ENCODE measurements at regions not wholly inside any gene's neighbourhood (a gene's known extent, or its start where the extent isn't known, plus 50 kb on each side); places are given as distances from the start of the nearest gene placed in this dataset.
"Not testable (repeated sequence)": the region's sequence is repeated elsewhere in the genome, so short reads cannot be mapped to it uniquely, and the experiment has no call there.

- Histone ChIP-seq H3K4me2 (ENCODE audit: low read length) (no peak overlapping the region), H3K4ac (ENCODE audit: low read depth, low read length) (no peak overlapping the region), H3K4me1 (ENCODE audit: control insufficient read depth in 1 of 2, insufficient read depth in 2 of 2, low read length in 2 of 2) (no peaks in the 10 kb centered on the region), H3K18ac (ENCODE audit: low read length) (no peak overlapping the region), H3K14ac (ENCODE audit: low read length) (no peak overlapping the region), H3K9ac (ENCODE audit: low read length) (no peak overlapping the region), H3K79me1 (ENCODE audit: low read length) (no peaks in the 10 kb centered on the region), H3K23ac (ENCODE audit: low read length) (no peak overlapping the region), H2BK120ac (ENCODE audit: insufficient read depth, low read length, poor library complexity) (no peak overlapping the region), H3K27me3 (ENCODE audit: insufficient read depth, low read length) (no peaks in the 10 kb centered on the region), H3K27ac (ENCODE audit: low read depth, low read length) (no peak overlapping the region), H3K79me2 (ENCODE audit: control insufficient read depth, insufficient read depth, low read length, poor library complexity) (no peaks in the 10 kb centered on the region), H4K91ac (ENCODE audit: low read depth, low read length) (no peak overlapping the region), H2BK5ac (ENCODE audit: low read depth, low read length, poor library complexity) (no peak overlapping the region), H3K9me3 (ENCODE audit: insufficient read depth, low read depth, low read length) (no peaks in the 10 kb centered on the region), H4K12ac (ENCODE audit: low read depth, low read length) (no peak overlapping the region), H2AK5ac (ENCODE audit: low read length) (no peak overlapping the region), H2AFZ (ENCODE audit: insufficient read depth, low read length, poor library complexity) (no peak overlapping the region), H3K36me3 (ENCODE audit: control insufficient read depth in 1 of 2, insufficient read depth in 2 of 2, low read length in 2 of 2) (no peaks in the 10 kb centered on the region), H4K8ac (ENCODE audit: low read depth, low read length) (no peak overlapping the region), H3K4me3 (ENCODE audit: low read depth, low read length) (no peak overlapping the region), H2BK12ac (ENCODE audit: low read length) (no peak overlapping the region)
- no CpG with 5 or more reads among the region's 3 CpGs for WGBS (ENCODE audit: extremely low coverage, insufficient coverage, insufficient read length)
- no peak for DNase-seq
These were observed 177.3 kb upstream of the SLIT2 start for GRCh38 chr4:20074450-20074849.

- Histone ChIP-seq H2BK5ac (ENCODE audit: low read depth, low read length, poor library complexity) (no peak overlapping the region), H2AK5ac (ENCODE audit: low read length) (no peak overlapping the region), H3K4ac (ENCODE audit: low read depth, low read length) (no peak overlapping the region), H3K4me1 (ENCODE audit: control insufficient read depth in 1 of 2, insufficient read depth in 2 of 2, low read length in 2 of 2) (no peaks in the 10 kb centered on the region), H2BK12ac (ENCODE audit: low read length) (no peak overlapping the region), H3K36me3 (ENCODE audit: control insufficient read depth in 1 of 2, insufficient read depth in 2 of 2, low read length in 2 of 2) (no peaks in the 10 kb centered on the region), H3K27me3 (ENCODE audit: insufficient read depth, low read length) (no peaks in the 10 kb centered on the region), H3K23ac (ENCODE audit: low read length) (no peak overlapping the region), H3K9me3 (ENCODE audit: insufficient read depth, low read depth, low read length) (no peaks in the 10 kb centered on the region), H3K4me3 (ENCODE audit: low read depth, low read length) (no peak overlapping the region), H4K8ac (ENCODE audit: low read depth, low read length) (no peak overlapping the region), H3K27ac (ENCODE audit: low read depth, low read length) (no peak overlapping the region), H4K91ac (ENCODE audit: low read depth, low read length) (no peak overlapping the region), H3K79me2 (ENCODE audit: control insufficient read depth, insufficient read depth, low read length, poor library complexity) (no peaks in the 10 kb centered on the region), H3K79me1 (ENCODE audit: low read length) (no peaks in the 10 kb centered on the region), H2AFZ (ENCODE audit: insufficient read depth, low read length, poor library complexity) (no peak overlapping the region), H3K14ac (ENCODE audit: low read length) (no peak overlapping the region), H3K9ac (ENCODE audit: low read length) (no peak overlapping the region), H2BK120ac (ENCODE audit: insufficient read depth, low read length, poor library complexity) (no peak overlapping the region), H3K4me2 (ENCODE audit: low read length) (no peak overlapping the region), H4K12ac (ENCODE audit: low read depth, low read length) (no peak overlapping the region), H3K18ac (ENCODE audit: low read length) (no peak overlapping the region)
- no CpG with 5 or more reads among the region's 1 CpG for WGBS (ENCODE audit: extremely low coverage, insufficient coverage, insufficient read length)
- no peak for DNase-seq
These were observed 185.8 kb upstream of the SLIT2 start for GRCh38 chr4:20065952-20066351.

GRCh38 chr4:20062857-20063256, 188.8 kb upstream of the SLIT2 start:
- H4K12ac ChIP-seq (ENCODE audit: low read depth, low read length); H3K14ac ChIP-seq (ENCODE audit: low read length); H3K79me1 ChIP-seq (ENCODE audit: low read length); H3K4me1 ChIP-seq (ENCODE audit: control insufficient read depth in 1 of 2, insufficient read depth in 2 of 2, low read length in 2 of 2); H3K4me3 ChIP-seq (ENCODE audit: low read depth, low read length); H3K36me3 ChIP-seq (ENCODE audit: control insufficient read depth in 1 of 2, insufficient read depth in 2 of 2, low read length in 2 of 2); H2AK5ac ChIP-seq (ENCODE audit: low read length); H3K27me3 ChIP-seq (ENCODE audit: insufficient read depth, low read length); H3K27ac ChIP-seq (ENCODE audit: low read depth, low read length); H2BK120ac ChIP-seq (ENCODE audit: insufficient read depth, low read length, poor library complexity); H4K91ac ChIP-seq (ENCODE audit: low read depth, low read length); H4K8ac ChIP-seq (ENCODE audit: low read depth, low read length); H3K4me2 ChIP-seq (ENCODE audit: low read length); H3K4ac ChIP-seq (ENCODE audit: low read depth, low read length); H2AFZ ChIP-seq (ENCODE audit: insufficient read depth, low read length, poor library complexity); H3K18ac ChIP-seq (ENCODE audit: low read length); H2BK12ac ChIP-seq (ENCODE audit: low read length); H3K9ac ChIP-seq (ENCODE audit: low read length); H3K79me2 ChIP-seq (ENCODE audit: control insufficient read depth, insufficient read depth, low read length, poor library complexity); DNase-seq; H3K23ac ChIP-seq (ENCODE audit: low read length); H2BK5ac ChIP-seq (ENCODE audit: low read depth, low read length, poor library complexity); H3K9me3 ChIP-seq (ENCODE audit: insufficient read depth, low read depth, low read length): not testable (repeated sequence)
- no CpG with 5 or more reads among the region's 5 CpGs for WGBS (ENCODE audit: extremely low coverage, insufficient coverage, insufficient read length)

- no CpG with 5 or more reads among the region's 7 CpGs for WGBS (ENCODE audit: extremely low coverage, insufficient coverage, insufficient read length)
These were observed 189.7 kb upstream of the SLIT2 start for GRCh38 chr4:20062054-20062453.

More at GRCh38 chr4:20062054-20062453, 189.7 kb upstream of the SLIT2 start:
- H2BK12ac ChIP-seq (ENCODE audit: low read length) = no peak overlapping the region
- H3K9me3 ChIP-seq (ENCODE audit: insufficient read depth, low read depth, low read length) = no peaks in the 10 kb centered on the region
- no peak overlapping the region for H3K4me2 ChIP-seq (ENCODE audit: low read length)
- no peak overlapping the region for H2AK5ac ChIP-seq (ENCODE audit: low read length)
- H3K18ac ChIP-seq (ENCODE audit: low read length) = no peak overlapping the region
- no peak overlapping the region for H4K12ac ChIP-seq (ENCODE audit: low read depth, low read length)
- no peak overlapping the region for H3K4ac ChIP-seq (ENCODE audit: low read depth, low read length)
- no peak overlapping the region for H3K9ac ChIP-seq (ENCODE audit: low read length)
- H3K23ac ChIP-seq (ENCODE audit: low read length) = no peak overlapping the region
- H4K8ac ChIP-seq (ENCODE audit: low read depth, low read length) = no peak overlapping the region
- H3K36me3 ChIP-seq (ENCODE audit: control insufficient read depth in 1 of 2, insufficient read depth in 2 of 2, low read length in 2 of 2) = no peaks in the 10 kb centered on the region
- H3K14ac ChIP-seq (ENCODE audit: low read length) = no peak overlapping the region
- no peak overlapping the region for H3K4me3 ChIP-seq (ENCODE audit: low read depth, low read length)
- H3K79me1 ChIP-seq (ENCODE audit: low read length) = no peaks in the 10 kb centered on the region
- H3K27me3 ChIP-seq (ENCODE audit: insufficient read depth, low read length) = no peaks in the 10 kb centered on the region
- H3K79me2 ChIP-seq (ENCODE audit: control insufficient read depth, insufficient read depth, low read length, poor library complexity) = no peaks in the 10 kb centered on the region
- H2BK120ac ChIP-seq (ENCODE audit: insufficient read depth, low read length, poor library complexity) = no peak overlapping the region
- H3K27ac ChIP-seq (ENCODE audit: low read depth, low read length) = no peak overlapping the region
- H4K91ac ChIP-seq (ENCODE audit: low read depth, low read length) = no peak overlapping the region
- no peak overlapping the region for H2BK5ac ChIP-seq (ENCODE audit: low read depth, low read length, poor library complexity)
- no peak for DNase-seq
- no peaks in the 10 kb centered on the region for H3K4me1 ChIP-seq (ENCODE audit: control insufficient read depth in 1 of 2, insufficient read depth in 2 of 2, low read length in 2 of 2)
- no peak overlapping the region for H2AFZ ChIP-seq (ENCODE audit: insufficient read depth, low read length, poor library complexity)
